ENCODE measurements at regions not wholly inside any gene's neighbourhood (a gene's known extent, or its start where the extent isn't known, plus 50 kb on each side); places are given as distances from the start of the nearest gene placed in this dataset.

- 39 to 44% methylated on average over 3 of the region's 3 CpGs for WGBS, 2 experiments (ENCODE audit: low coverage in 1 of 2, low lambda C conversion rate in 2 of 2, missing lambda C conversion rate in 2 of 2)
- TF ChIP-seq EZH2phosphoT487 (IDR thresholded peaks at IDR 0.05; ENCODE audit: insufficient read depth, low read depth) (no peak), EZH2 (IDR thresholded peaks at IDR 0.05; ENCODE audit: insufficient read depth, poor library complexity, severe bottlenecking) (no peak)
- no peaks in the 10 kb centered on the region for H3K9me3 ChIP-seq (ENCODE audit: low read depth)
- no peaks in the 10 kb centered on the region for H3K36me3 ChIP-seq (ENCODE audit: low read depth)
- no peak overlapping the region for H3K4me3 ChIP-seq
- H3K27ac ChIP-seq, result no peak overlapping the region
- H3K27me3 ChIP-seq (replicated peaks; ENCODE audit: insufficient read depth), result 0 out of 2 replicates have a peak, but pooled peaks cover 14% of the 10 kb centered on the region
- in situ Hi-C loops (cut with MboI), result no loop called here
- H3K4me1 ChIP-seq (ENCODE audit: insufficient read depth), result no peaks in the 10 kb centered on the region
- H4K20me1 ChIP-seq (ENCODE audit: insufficient read depth), result no peaks in the 10 kb centered on the region
- no peak for DNase-seq
- no peak overlapping the region for H2AFZ ChIP-seq
- H3K4me2 ChIP-seq (ENCODE audit: unreplicated experiment), result no peak overlapping the region
- H3K9ac ChIP-seq, result no peak overlapping the region
- no peaks in the 10 kb centered on the region for H3F3A ChIP-seq (ENCODE audit: insufficient read depth)
- H3K79me2 ChIP-seq (ENCODE audit: insufficient read depth), result no peaks in the 10 kb centered on the region
- H3K9me2 ChIP-seq (ENCODE audit: insufficient read depth), result no peaks in the 10 kb centered on the region
Observed at GRCh38 chr13:109428146-109428545, 358.2 kb downstream of the IRS2 start.

GRCh38 chr13:109427695-109428094 lies 358.7 kb downstream of the IRS2 start:
- Histone ChIP-seq H3K9me3 (ENCODE audit: low read depth) (no peaks in the 10 kb centered on the region), H4K20me1 (ENCODE audit: insufficient read depth) (no peaks in the 10 kb centered on the region), H2AFZ (no peak overlapping the region), H3K9ac (no peak overlapping the region), H3K4me3 (no peak overlapping the region), H3K4me2 (ENCODE audit: unreplicated experiment) (no peak overlapping the region), H3K27ac (no peak overlapping the region), H3K4me1 (ENCODE audit: insufficient read depth) (no peaks in the 10 kb centered on the region), H3K9me2 (ENCODE audit: insufficient read depth) (no peaks in the 10 kb centered on the region), H3K79me2 (ENCODE audit: insufficient read depth) (no peaks in the 10 kb centered on the region), H3K27me3 (replicated peaks; ENCODE audit: insufficient read depth) (0 out of 2 replicates have a peak, but pooled peaks cover 14% of the 10 kb centered on the region), H3K36me3 (ENCODE audit: low read depth) (no peaks in the 10 kb centered on the region), H3F3A (ENCODE audit: insufficient read depth) (no peaks in the 10 kb centered on the region)
- 52 to 62% methylated on average over 3 of the region's 3 CpGs for WGBS, 2 experiments (ENCODE audit: low coverage in 1 of 2, low lambda C conversion rate in 2 of 2, missing lambda C conversion rate in 2 of 2)
- DNase-seq, result no peak
- in situ Hi-C loops (cut with MboI), result no loop called here
- TF ChIP-seq EZH2 (IDR thresholded peaks at IDR 0.05; ENCODE audit: insufficient read depth, poor library complexity, severe bottlenecking), result no peak
- no peak for TF ChIP-seq EZH2phosphoT487 (IDR thresholded peaks at IDR 0.05; ENCODE audit: insufficient read depth, low read depth)

GRCh38 chr13:109427148-109427547 lies 359.2 kb downstream of the IRS2 start:
- in situ Hi-C loops (cut with MboI), result no loop called here

GRCh38 chr13:109426690-109426990 lies 359.7 kb downstream of the IRS2 start:
- no peak overlapping the region for H3K4me3 ChIP-seq
- H3K27me3 ChIP-seq (replicated peaks; ENCODE audit: insufficient read depth), result peaks cover 22% of the 10 kb centered on the region
- H3K36me3 ChIP-seq (ENCODE audit: low read depth), result no peaks in the 10 kb centered on the region
- no peak overlapping the region for H3K4me2 ChIP-seq (ENCODE audit: unreplicated experiment)
- DNase-seq, result no peak
- WGBS, 2 experiments (ENCODE audit: low coverage in 1 of 2, low lambda C conversion rate in 2 of 2, missing lambda C conversion rate in 2 of 2), result 36 to 51% methylated on average over 1 of the region's 1 CpG
- H4K20me1 ChIP-seq (ENCODE audit: insufficient read depth), result no peaks in the 10 kb centered on the region
- in situ Hi-C loops (cut with MboI), result no loop called here
- H3F3A ChIP-seq (ENCODE audit: insufficient read depth), result no peaks in the 10 kb centered on the region
- TF ChIP-seq EZH2 (IDR thresholded peaks at IDR 0.05; ENCODE audit: insufficient read depth, poor library complexity, severe bottlenecking), result no peak
- TF ChIP-seq EZH2phosphoT487 (IDR thresholded peaks at IDR 0.05; ENCODE audit: insufficient read depth, low read depth), result no peak
- no peak overlapping the region for H3K9ac ChIP-seq
- no peak overlapping the region for H3K27ac ChIP-seq
- no peaks in the 10 kb centered on the region for H3K79me2 ChIP-seq (ENCODE audit: insufficient read depth)
- no peaks in the 10 kb centered on the region for H3K4me1 ChIP-seq (ENCODE audit: insufficient read depth)
- no peaks in the 10 kb centered on the region for H3K9me2 ChIP-seq (ENCODE audit: insufficient read depth)
- H3K9me3 ChIP-seq (ENCODE audit: low read depth), result no peaks in the 10 kb centered on the region
- no peak overlapping the region for H2AFZ ChIP-seq

More at GRCh38 chr13:109427148-109427547, 359.2 kb downstream of the IRS2 start:
- no peaks in the 10 kb centered on the region for H3K36me3 ChIP-seq (ENCODE audit: low read depth)
- no peaks in the 10 kb centered on the region for H3K79me2 ChIP-seq (ENCODE audit: insufficient read depth)
- TF ChIP-seq EZH2phosphoT487 (IDR thresholded peaks at IDR 0.05; ENCODE audit: insufficient read depth, low read depth) (no peak), EZH2 (IDR thresholded peaks at IDR 0.05; ENCODE audit: insufficient read depth, poor library complexity, severe bottlenecking) (no peak)
- peak; percentile 16 for DNase-seq
- H3K27me3 ChIP-seq (replicated peaks; ENCODE audit: insufficient read depth), result peaks cover 19% of the 10 kb centered on the region
- H3K9me2 ChIP-seq (ENCODE audit: insufficient read depth), result no peaks in the 10 kb centered on the region
- no peak overlapping the region for H2AFZ ChIP-seq
- H3K9ac ChIP-seq, result no peak overlapping the region
- no peak overlapping the region for H3K4me2 ChIP-seq (ENCODE audit: unreplicated experiment)
- no peak overlapping the region for H3K4me3 ChIP-seq
- H4K20me1 ChIP-seq (ENCODE audit: insufficient read depth), result no peaks in the 10 kb centered on the region
- no peak overlapping the region for H3K27ac ChIP-seq
- no peaks in the 10 kb centered on the region for H3K4me1 ChIP-seq (ENCODE audit: insufficient read depth)
- no peaks in the 10 kb centered on the region for H3F3A ChIP-seq (ENCODE audit: insufficient read depth)
- WGBS, 2 experiments (ENCODE audit: low coverage in 1 of 2, low lambda C conversion rate in 2 of 2, missing lambda C conversion rate in 2 of 2), result 5 to 17% methylated on average over 2 of the region's 2 CpGs
- no peaks in the 10 kb centered on the region for H3K9me3 ChIP-seq (ENCODE audit: low read depth)
